ENCODE measurements at regions not wholly inside any gene's neighbourhood (a gene's known extent, or its start where the extent isn't known, plus 50 kb on each side); places are given as distances from the start of the nearest gene placed in this dataset.
A peak's percentile ranks its signal among the peaks of the same experiment; 100 is the strongest.

DNA sequence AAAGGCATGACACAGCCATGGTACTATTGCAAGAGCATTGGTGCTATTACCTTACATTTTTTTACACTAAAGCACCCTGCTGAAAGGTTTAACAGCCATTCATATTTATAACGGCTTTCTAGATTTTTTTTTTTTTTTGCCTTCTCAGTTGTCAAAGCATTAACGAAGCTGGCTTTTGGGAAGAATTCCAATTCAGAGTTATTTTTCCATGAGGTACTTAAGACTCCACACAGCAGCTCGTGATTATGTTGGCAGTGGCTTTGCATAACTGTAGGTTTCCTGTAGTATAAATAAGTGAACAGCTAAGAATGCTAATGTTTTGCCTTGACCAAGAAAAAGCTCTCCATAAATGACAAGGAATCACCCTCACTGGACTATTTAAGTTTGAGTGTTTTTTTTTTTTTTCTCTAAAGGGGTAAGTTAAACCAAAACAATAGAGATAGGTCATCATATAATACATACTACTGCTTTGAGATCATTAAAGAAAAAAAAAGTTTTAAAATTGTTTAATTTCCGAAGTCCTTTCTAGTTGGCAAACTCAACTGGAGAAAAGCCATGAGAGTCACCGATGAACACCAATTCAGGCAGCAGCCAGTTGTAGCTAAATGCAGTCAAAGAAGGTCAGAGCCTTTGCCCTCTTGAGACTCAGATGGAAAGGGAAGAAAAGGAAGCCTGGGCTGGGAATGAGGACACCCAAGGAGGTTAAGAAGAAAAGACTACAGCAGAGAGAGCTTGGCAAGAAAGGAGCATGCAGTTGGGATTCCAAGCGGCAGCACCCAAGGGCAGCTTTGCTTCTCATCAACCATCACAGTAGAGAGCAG is 187.4 kb upstream of the NCKAP5 start:
- no peak for TF ChIP-seq POLR2A (IDR thresholded peaks at IDR 0.05; ENCODE audit: low read depth)
- TF ChIP-seq, protein P1, sequence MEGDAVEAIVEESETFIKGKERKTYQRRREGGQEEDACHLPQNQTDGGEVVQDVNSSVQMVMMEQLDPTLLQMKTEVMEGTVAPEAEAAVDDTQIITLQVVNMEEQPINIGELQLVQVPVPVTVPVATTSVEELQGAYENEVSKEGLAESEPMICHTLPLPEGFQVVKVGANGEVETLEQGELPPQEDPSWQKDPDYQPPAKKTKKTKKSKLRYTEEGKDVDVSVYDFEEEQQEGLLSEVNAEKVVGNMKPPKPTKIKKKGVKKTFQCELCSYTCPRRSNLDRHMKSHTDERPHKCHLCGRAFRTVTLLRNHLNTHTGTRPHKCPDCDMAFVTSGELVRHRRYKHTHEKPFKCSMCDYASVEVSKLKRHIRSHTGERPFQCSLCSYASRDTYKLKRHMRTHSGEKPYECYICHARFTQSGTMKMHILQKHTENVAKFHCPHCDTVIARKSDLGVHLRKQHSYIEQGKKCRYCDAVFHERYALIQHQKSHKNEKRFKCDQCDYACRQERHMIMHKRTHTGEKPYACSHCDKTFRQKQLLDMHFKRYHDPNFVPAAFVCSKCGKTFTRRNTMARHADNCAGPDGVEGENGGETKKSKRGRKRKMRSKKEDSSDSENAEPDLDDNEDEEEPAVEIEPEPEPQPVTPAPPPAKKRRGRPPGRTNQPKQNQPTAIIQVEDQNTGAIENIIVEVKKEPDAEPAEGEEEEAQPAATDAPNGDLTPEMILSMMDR (IDR thresholded peaks at IDR 0.05) = no peak
- TF ChIP-seq EP300 (IDR thresholded peaks at IDR 0.05) = peak; percentile 33

Data from esophagus muscularis mucosa (tissue), 4 donors.